ENCODE measurements at regions not wholly inside any gene's neighbourhood (a gene's known extent, or its start where the extent isn't known, plus 50 kb on each side); places are given as distances from the start of the nearest gene placed in this dataset.

- H2AFZ ChIP-seq (ENCODE audit: low read length) = no peak overlapping the region
- no peaks in the 10 kb centered on the region for H4K20me1 ChIP-seq (ENCODE audit: insufficient read depth, low read length)
- intact Hi-C loops (cut with micrococcal nuclease; ENCODE audit: unreplicated experiment) = no loop called here
- H3K27ac ChIP-seq (ENCODE audit: low read depth, low read length, poor library complexity, severe bottlenecking) = no peak overlapping the region
- no peaks in the 10 kb centered on the region for H3K9me2 ChIP-seq (ENCODE audit: insufficient read depth, low read length)
- no peak for TF ChIP-seq EZH2phosphoT487 (IDR thresholded peaks at IDR 0.05; ENCODE audit: borderline replicate concordance, low read depth, low read length)
- ChIA-PET POLR2A (no interaction called here), CTCF (ENCODE audit: unreplicated experiment) (no interaction called here)
- H3K4me3 ChIP-seq (ENCODE audit: low read depth, low read length, poor library complexity, severe bottlenecking) = no peak overlapping the region
- DNase-seq (ENCODE audit: low spot score) = no peak
- H3K36me3 ChIP-seq (ENCODE audit: insufficient read depth, low read length) = no peaks in the 10 kb centered on the region
- no peaks in the 10 kb centered on the region for H3K4me1 ChIP-seq (ENCODE audit: insufficient read depth, low read length, poor library complexity, severe bottlenecking)
- H3K79me2 ChIP-seq (ENCODE audit: insufficient read depth, low read depth, low read length) = no peaks in the 10 kb centered on the region
- H3K9me3 ChIP-seq (ENCODE audit: low read length) = no peaks in the 10 kb centered on the region
- no peak overlapping the region for H3K4me2 ChIP-seq (ENCODE audit: low read length)
- no TSS peak for BruUV-seq (replicated peaks)
Measured at GRCh38 chr6:167496707-167497106, 171.8 kb downstream of the TTLL2 start.

- intact Hi-C loops (cut with micrococcal nuclease; ENCODE audit: unreplicated experiment) = no loop called here
- no peaks in the 10 kb centered on the region for H3K36me3 ChIP-seq (ENCODE audit: insufficient read depth, low read length)
- CTCF ChIA-PET (ENCODE audit: unreplicated experiment) = no interaction called here
- BruUV-seq (replicated peaks) = no TSS peak
- TF ChIP-seq CTCF (conservative IDR thresholded peaks at IDR 0.05; ENCODE audit: low read length) (no peak), EZH2phosphoT487 (IDR thresholded peaks at IDR 0.05; ENCODE audit: borderline replicate concordance, low read depth, low read length) (no peak)
- no peak overlapping the region for H3K4me2 ChIP-seq (ENCODE audit: low read length)
- H3K4me3 ChIP-seq (ENCODE audit: low read depth, low read length, poor library complexity, severe bottlenecking) = no peak overlapping the region
- H3K79me2 ChIP-seq (ENCODE audit: insufficient read depth, low read depth, low read length) = no peaks in the 10 kb centered on the region
- H3K9me3 ChIP-seq (ENCODE audit: low read length) = no peaks in the 10 kb centered on the region
- H2AFZ ChIP-seq (ENCODE audit: low read length) = no peak overlapping the region
- H4K20me1 ChIP-seq (ENCODE audit: insufficient read depth, low read length) = no peaks in the 10 kb centered on the region
- H3K4me1 ChIP-seq (ENCODE audit: insufficient read depth, low read length, poor library complexity, severe bottlenecking) = no peaks in the 10 kb centered on the region
- no peak overlapping the region for H3K27ac ChIP-seq (ENCODE audit: low read depth, low read length, poor library complexity, severe bottlenecking)
- POLR2A ChIA-PET = no interaction called here
- H3K9me2 ChIP-seq (ENCODE audit: insufficient read depth, low read length) = no peaks in the 10 kb centered on the region
- DNase-seq (ENCODE audit: low spot score) = no peak
Measured at GRCh38 chr6:167497428-167498056, 172.7 kb downstream of the TTLL2 start.

GRCh38 chr6:167499161-167499660 is 174.3 kb downstream of the TTLL2 start:
- POLR2A ChIA-PET = interaction anchor here (0.6 kb wide), 1 partner anchor 9 kb away, joined by 3 read pairs; no protein-coding TSS in a partner anchor
- Histone ChIP-seq H2AFZ (ENCODE audit: low read length) (no peak overlapping the region), H3K79me2 (ENCODE audit: insufficient read depth, low read depth, low read length) (no peaks in the 10 kb centered on the region)

More at GRCh38 chr6:167499161-167499660, 174.3 kb downstream of the TTLL2 start:
- no peaks in the 10 kb centered on the region for H3K9me2 ChIP-seq (ENCODE audit: insufficient read depth, low read length)
- TF ChIP-seq CTCF (conservative IDR thresholded peaks at IDR 0.05; ENCODE audit: low read length) (no peak), EZH2phosphoT487 (IDR thresholded peaks at IDR 0.05; ENCODE audit: borderline replicate concordance, low read depth, low read length) (no peak)
- CTCF ChIA-PET (ENCODE audit: unreplicated experiment) = no interaction called here
- H4K20me1 ChIP-seq (ENCODE audit: insufficient read depth, low read length) = no peaks in the 10 kb centered on the region
- intact Hi-C loops (cut with micrococcal nuclease; ENCODE audit: unreplicated experiment) = no loop called here
- H3K4me1 ChIP-seq (ENCODE audit: insufficient read depth, low read length, poor library complexity, severe bottlenecking) = no peaks in the 10 kb centered on the region
- no peaks in the 10 kb centered on the region for H3K36me3 ChIP-seq (ENCODE audit: insufficient read depth, low read length)
- H3K4me2 ChIP-seq (ENCODE audit: low read length) = no peak overlapping the region
- H3K9me3 ChIP-seq (ENCODE audit: low read length) = no peaks in the 10 kb centered on the region
- no TSS peak for BruUV-seq (replicated peaks)
- H3K4me3 ChIP-seq (ENCODE audit: low read depth, low read length, poor library complexity, severe bottlenecking) = no peak overlapping the region
- H3K27ac ChIP-seq (ENCODE audit: low read depth, low read length, poor library complexity, severe bottlenecking) = no peak overlapping the region
- no peak for DNase-seq (ENCODE audit: low spot score)
